ENCODE measurements at regions not wholly inside any gene's neighbourhood (a gene's known extent, or its start where the extent isn't known, plus 50 kb on each side); places are given as distances from the start of the nearest gene placed in this dataset.

DNA sequence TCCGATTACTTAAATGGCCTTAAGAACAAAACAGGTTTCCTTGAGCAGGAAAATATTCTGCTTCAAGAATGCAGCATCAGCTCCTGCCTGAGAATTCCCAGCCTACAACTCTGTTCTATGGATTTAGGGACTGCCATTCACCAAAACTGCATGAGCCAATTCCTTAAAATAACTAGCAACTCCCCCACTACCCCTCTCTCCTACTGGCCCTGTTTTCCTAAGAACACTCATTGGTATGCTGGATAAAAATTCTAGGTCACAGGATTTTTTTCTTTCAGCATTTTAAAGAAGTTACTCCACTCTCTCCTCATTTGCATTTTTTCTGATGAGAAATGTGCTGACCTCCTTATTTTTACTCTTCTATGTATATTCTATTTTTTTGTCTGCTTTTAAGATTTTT is 347.1 kb downstream of the IDS start:
- Histone ChIP-seq H3K4me3 (ENCODE audit: low read length in 2 of 2) (no peak overlapping the region), H3K9me3 (ENCODE audit: control insufficient read depth, low read length) (no peaks in the 10 kb centered on the region), H3K36me3 (ENCODE audit: control insufficient read depth in 1 of 2, insufficient read depth in 2 of 2, low read length in 1 of 2) (no peaks in the 10 kb centered on the region), H3K4me1 (ENCODE audit: control insufficient read depth in 1 of 2, insufficient read depth in 2 of 2, low read length in 2 of 2) (no peaks in the 10 kb centered on the region), H3K27me3 (ENCODE audit: control insufficient read depth in 1 of 2, insufficient read depth in 2 of 2, low read length in 1 of 2) (no peaks in the 10 kb centered on the region), H3K27ac (ENCODE audit: low read depth in 1 of 2, low read length in 2 of 2) (no peak overlapping the region)
- DNase-seq = no peak
- ATAC-seq (ENCODE audit: low FRiP score) = no peak
- intact Hi-C loops (cut with DNase I) = no loop called here
- WGBS, 2 donors = 34 to 47% methylated on average over 1 of the region's 1 CpG

DNA sequence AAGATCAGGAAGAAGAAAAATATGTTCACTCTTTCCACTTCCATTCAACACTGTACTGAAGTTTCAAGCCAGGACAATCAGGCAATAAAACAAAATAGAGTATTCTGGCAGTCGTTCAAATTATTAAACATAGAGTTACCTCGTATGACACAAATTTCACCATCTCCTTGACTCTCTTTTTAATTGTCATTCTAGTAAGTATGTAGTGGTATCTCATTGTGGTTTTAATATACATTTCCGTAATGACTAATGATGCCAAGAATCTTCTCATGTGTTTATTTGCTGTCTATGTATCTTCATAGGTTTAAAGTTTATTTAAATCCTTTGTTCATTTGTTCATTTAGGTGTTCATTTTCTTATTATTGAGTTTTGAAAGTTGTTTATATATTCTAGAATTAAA is 352.2 kb downstream of the IDS start:
- no peaks in the 10 kb centered on the region for H3K36me3 ChIP-seq (ENCODE audit: control insufficient read depth in 1 of 2, insufficient read depth in 2 of 2, low read length in 1 of 2)
- H3K27me3 ChIP-seq (ENCODE audit: control insufficient read depth in 1 of 2, insufficient read depth in 2 of 2, low read length in 1 of 2) = no peaks in the 10 kb centered on the region
- intact Hi-C loops (cut with DNase I) = no loop called here
- 52 to 59% methylated on average over 3 of the region's 3 CpGs for WGBS, 2 donors
- no peak overlapping the region for H3K27ac ChIP-seq (ENCODE audit: low read depth in 1 of 2, low read length in 2 of 2)
- no peak for ATAC-seq (ENCODE audit: low FRiP score)
- no peak for DNase-seq
- H3K4me3 ChIP-seq (ENCODE audit: low read length in 2 of 2) = no peak overlapping the region
- no peaks in the 10 kb centered on the region for H3K9me3 ChIP-seq (ENCODE audit: control insufficient read depth, low read length)
- H3K4me1 ChIP-seq (ENCODE audit: control insufficient read depth in 1 of 2, insufficient read depth in 2 of 2, low read length in 2 of 2) = no peaks in the 10 kb centered on the region

DNA sequence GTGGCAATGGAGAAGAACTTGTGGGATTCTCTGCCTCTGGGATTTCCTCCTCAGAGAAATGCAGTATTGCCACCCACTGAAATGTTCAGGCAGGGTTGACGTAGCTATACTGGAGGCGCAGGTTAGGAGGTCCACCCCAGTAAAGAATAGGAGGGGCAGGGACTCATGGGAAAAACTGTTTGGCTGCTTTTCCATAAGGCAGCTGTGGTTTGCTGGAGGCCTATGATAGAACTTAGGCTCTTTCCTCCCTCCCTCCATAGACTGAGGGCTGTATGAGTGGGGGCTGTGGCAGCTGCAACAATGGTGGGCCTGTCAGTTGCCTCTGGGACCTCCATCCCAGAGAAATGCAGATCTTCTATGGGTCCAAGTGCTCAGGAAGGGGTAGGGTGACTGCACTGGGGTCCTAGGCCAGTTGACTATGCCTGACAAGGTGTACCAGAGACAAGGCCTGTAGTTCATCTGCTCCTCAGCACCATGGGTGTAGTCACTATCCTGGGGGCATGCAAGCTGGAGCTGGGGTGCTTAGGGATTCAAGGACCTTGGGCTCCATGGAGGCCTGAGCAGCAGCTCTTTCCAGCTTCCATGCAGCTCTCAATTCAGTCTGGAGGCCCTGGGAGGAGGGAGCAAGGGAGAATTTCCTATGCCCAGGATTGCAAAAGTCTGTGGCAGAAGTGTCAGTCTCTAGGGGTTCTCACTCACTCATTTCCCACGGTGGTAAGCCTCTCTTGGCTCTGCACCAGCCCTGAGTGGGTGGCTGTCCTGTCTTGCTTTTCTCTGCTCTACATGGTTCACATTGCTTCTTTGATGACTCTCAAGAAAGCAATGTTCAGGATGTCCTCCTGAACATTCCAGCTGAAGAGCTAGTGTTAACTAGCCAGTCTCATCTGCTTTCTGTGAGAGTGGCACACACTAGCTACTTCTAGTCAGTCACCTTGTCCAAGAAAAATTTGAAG is 353.0 kb downstream of the IDS start:
- no peaks in the 10 kb centered on the region for H3K36me3 ChIP-seq (ENCODE audit: control insufficient read depth in 1 of 2, insufficient read depth in 2 of 2, low read length in 1 of 2)
- H3K4me1 ChIP-seq (ENCODE audit: control insufficient read depth in 1 of 2, insufficient read depth in 2 of 2, low read length in 2 of 2) = no peaks in the 10 kb centered on the region
- WGBS, 2 donors = 57 to 65% methylated on average over 3 of the region's 3 CpGs
- ATAC-seq (ENCODE audit: low FRiP score) (no peak), DNase-seq (no peak)
- intact Hi-C loops (cut with DNase I) = no loop called here
- H3K27me3 ChIP-seq (ENCODE audit: control insufficient read depth in 1 of 2, insufficient read depth in 2 of 2, low read length in 1 of 2) = no peaks in the 10 kb centered on the region
- no peaks in the 10 kb centered on the region for H3K9me3 ChIP-seq (ENCODE audit: control insufficient read depth, low read length)
- no peak overlapping the region for H3K27ac ChIP-seq (ENCODE audit: low read depth in 1 of 2, low read length in 2 of 2)
- H3K4me3 ChIP-seq (ENCODE audit: low read length in 2 of 2) = no peak overlapping the region

DNA sequence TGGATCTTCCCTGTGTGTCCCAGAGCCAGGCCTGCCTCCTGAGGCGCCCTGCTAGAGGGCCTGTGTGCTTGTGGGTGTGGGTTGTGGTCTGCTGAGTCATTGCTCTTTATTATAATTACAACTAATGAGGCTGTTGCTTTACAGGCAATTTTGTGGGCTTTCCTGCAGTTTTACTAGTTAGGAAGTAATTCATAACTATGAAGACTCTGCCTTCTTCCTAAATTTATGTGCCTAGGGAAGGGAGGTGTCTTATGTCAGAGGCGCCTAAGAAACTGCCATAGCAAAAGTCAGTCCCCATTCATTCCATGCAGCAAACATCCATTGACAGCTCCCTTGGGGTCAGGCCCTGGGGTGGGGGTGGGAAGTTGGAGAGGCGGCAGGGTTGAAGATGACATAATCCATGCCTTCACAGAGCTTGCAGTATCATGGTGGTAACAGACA is 359.2 kb downstream of the IDS start:
- no peaks in the 10 kb centered on the region for H3K4me1 ChIP-seq (ENCODE audit: control insufficient read depth in 1 of 2, insufficient read depth in 2 of 2, low read length in 2 of 2)
- no peaks in the 10 kb centered on the region for H3K36me3 ChIP-seq (ENCODE audit: control insufficient read depth in 1 of 2, insufficient read depth in 2 of 2, low read length in 1 of 2)
- no peak for DNase-seq
- H3K27me3 ChIP-seq (ENCODE audit: control insufficient read depth in 1 of 2, insufficient read depth in 2 of 2, low read length in 1 of 2) = no peaks in the 10 kb centered on the region
- no peak for ATAC-seq (ENCODE audit: low FRiP score)
- 47 to 76% methylated on average over 3 of the region's 3 CpGs for WGBS, 2 donors
- H3K27ac ChIP-seq (ENCODE audit: low read depth in 1 of 2, low read length in 2 of 2) = no peak overlapping the region
- no peaks in the 10 kb centered on the region for H3K9me3 ChIP-seq (ENCODE audit: control insufficient read depth, low read length)
- intact Hi-C loops (cut with DNase I) = no loop called here
- no peak overlapping the region for H3K4me3 ChIP-seq (ENCODE audit: low read length in 2 of 2)

DNA sequence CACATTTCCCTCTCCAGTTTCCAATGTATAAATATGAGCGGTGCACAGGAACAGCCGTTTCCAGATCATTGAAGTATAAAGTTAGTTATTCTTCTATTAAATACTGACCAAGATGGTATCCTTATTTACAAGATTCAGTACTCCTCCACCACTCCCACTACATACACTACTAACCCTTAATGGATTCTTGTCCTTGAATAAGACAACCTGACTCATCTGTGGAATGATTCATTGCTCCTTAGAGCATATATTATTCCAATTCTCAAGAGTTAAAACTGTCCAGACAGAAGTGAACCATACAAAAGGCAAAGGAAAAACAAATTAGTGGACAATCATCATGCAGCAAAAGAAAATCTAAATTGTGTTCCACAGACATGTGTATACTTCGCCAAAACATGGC is 373.3 kb downstream of the IDS start:
- no peak overlapping the region for H3K4me3 ChIP-seq (ENCODE audit: low read length in 2 of 2)
- no peaks in the 10 kb centered on the region for H3K4me1 ChIP-seq (ENCODE audit: control insufficient read depth in 1 of 2, insufficient read depth in 2 of 2, low read length in 2 of 2)
- ATAC-seq (ENCODE audit: low FRiP score) (no peak), DNase-seq (no peak)
- intact Hi-C loops (cut with DNase I) = no loop called here
- no peak overlapping the region for H3K27ac ChIP-seq (ENCODE audit: low read depth in 1 of 2, low read length in 2 of 2)
- no peaks in the 10 kb centered on the region for H3K27me3 ChIP-seq (ENCODE audit: control insufficient read depth in 1 of 2, insufficient read depth in 2 of 2, low read length in 1 of 2)
- WGBS, 2 donors = 66 to 73% methylated on average over 3 of the region's 3 CpGs
- H3K9me3 ChIP-seq (ENCODE audit: control insufficient read depth, low read length) = no peaks in the 10 kb centered on the region
- no peaks in the 10 kb centered on the region for H3K36me3 ChIP-seq (ENCODE audit: control insufficient read depth in 1 of 2, insufficient read depth in 2 of 2, low read length in 1 of 2)

DNA sequence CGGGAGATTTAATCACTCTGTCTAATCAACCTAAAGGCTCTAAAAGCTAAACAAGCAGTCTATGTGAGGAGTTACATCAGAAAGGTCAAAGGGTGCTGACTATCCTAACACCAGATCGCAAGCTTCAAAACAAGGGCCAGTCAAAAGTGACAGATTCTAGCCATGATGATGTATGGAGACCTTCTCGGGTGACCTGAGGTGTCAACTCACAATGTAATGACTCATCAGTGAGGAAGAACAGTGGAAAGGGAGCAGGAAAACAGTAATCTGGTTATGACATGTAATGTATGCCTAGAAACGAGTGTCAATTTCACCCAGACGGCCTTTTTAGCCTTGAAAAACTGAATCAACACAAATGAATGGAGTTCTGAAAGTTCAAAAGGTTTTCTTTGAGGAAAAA is 375.3 kb downstream of the IDS start:
- DNase-seq (no peak), ATAC-seq (ENCODE audit: low FRiP score) (no peak)
- Histone ChIP-seq H3K36me3 (ENCODE audit: control insufficient read depth in 1 of 2, insufficient read depth in 2 of 2, low read length in 1 of 2) (no peaks in the 10 kb centered on the region), H3K4me3 (ENCODE audit: low read length in 2 of 2) (no peak overlapping the region), H3K27ac (ENCODE audit: low read depth in 1 of 2, low read length in 2 of 2) (no peak overlapping the region), H3K27me3 (ENCODE audit: control insufficient read depth in 1 of 2, insufficient read depth in 2 of 2, low read length in 1 of 2) (no peaks in the 10 kb centered on the region), H3K4me1 (ENCODE audit: control insufficient read depth in 1 of 2, insufficient read depth in 2 of 2, low read length in 2 of 2) (no peaks in the 10 kb centered on the region), H3K9me3 (ENCODE audit: control insufficient read depth, low read length) (no peaks in the 10 kb centered on the region)
- intact Hi-C loops (cut with DNase I) = no loop called here
- 42 to 67% methylated on average over 5 of the region's 5 CpGs for WGBS, 2 donors

DNA sequence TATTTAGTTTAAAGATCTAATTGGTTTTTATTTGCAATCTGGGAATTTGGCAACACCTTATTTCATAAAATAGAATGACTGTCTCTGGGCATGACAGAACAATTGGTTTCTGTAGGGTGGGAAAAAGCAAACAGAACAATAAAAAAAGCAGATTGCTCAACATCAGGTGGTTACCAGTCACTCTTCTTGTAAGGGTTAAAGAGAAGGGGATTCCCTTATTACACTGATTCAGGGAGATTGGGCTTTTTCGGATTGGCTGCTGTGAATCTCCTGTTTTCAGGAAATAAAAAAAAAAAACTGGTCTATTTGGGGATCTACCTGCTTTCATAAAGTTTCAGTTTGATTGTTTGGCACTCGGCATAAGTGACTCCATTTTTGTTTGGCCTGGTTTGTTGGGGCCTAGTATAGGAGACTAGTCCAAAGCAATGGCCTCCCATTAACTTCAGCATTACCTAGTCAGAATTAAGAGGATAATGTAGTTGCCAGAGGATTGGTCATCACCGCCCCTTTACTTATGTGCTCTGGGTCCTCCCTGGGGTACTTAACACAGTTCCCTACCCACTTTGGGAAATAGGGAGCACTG is 380.5 kb downstream of the IDS start:
- Histone ChIP-seq H3K9me3 (ENCODE audit: control insufficient read depth, low read length) (no peaks in the 10 kb centered on the region), H3K4me3 (ENCODE audit: low read length in 2 of 2) (no peak overlapping the region), H3K27me3 (ENCODE audit: control insufficient read depth in 1 of 2, insufficient read depth in 2 of 2, low read length in 1 of 2) (no peaks in the 10 kb centered on the region), H3K27ac (ENCODE audit: low read depth in 1 of 2, low read length in 2 of 2) (no peak overlapping the region), H3K4me1 (ENCODE audit: control insufficient read depth in 1 of 2, insufficient read depth in 2 of 2, low read length in 2 of 2) (no peaks in the 10 kb centered on the region), H3K36me3 (ENCODE audit: control insufficient read depth in 1 of 2, insufficient read depth in 2 of 2, low read length in 1 of 2) (no peaks in the 10 kb centered on the region)
- no peak for ATAC-seq (ENCODE audit: low FRiP score)
- intact Hi-C loops (cut with DNase I) = no loop called here
- DNase-seq = no peak
- WGBS, 2 donors = 76 to 94% methylated on average over 3 of the region's 3 CpGs

DNA sequence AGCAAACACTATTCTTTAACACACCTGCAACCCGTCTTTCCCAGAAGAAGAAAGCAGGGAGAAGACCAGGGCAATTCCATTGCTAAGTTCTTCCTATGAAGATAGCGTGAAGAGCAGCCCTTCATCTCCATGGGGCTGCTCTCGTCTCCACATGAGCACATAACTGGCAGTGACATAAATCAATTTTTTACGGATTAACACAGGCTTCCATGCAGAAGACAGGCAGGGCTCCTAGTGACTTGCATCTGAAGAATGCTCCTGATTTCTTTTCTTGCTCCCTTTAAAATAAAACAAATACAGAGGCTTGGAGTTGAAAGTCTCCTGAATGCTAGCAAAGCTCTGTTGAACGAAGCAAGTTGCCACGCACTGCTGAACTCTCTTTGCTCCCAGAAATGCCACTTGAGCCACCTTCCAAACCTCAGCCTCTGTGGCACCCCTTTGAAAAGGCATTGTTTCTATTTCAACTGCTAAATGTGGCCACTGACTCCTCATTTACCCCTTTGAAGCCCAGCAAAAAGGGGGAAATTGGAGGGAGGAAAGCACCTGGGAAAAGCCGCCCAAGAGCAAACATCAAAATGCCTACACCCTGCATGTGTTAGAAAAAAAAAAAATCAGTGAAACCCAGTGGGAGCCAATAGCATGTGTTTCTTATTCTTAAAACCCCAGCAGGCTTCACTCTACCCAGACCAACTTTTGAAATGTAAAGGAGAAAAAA is 383.7 kb downstream of the IDS start:
- no peak overlapping the region for H3K27ac ChIP-seq (ENCODE audit: low read depth in 1 of 2, low read length in 2 of 2)
- H3K36me3 ChIP-seq (ENCODE audit: control insufficient read depth in 1 of 2, insufficient read depth in 2 of 2, low read length in 1 of 2) = no peaks in the 10 kb centered on the region
- H3K27me3 ChIP-seq (ENCODE audit: control insufficient read depth in 1 of 2, insufficient read depth in 2 of 2, low read length in 1 of 2) = no peaks in the 10 kb centered on the region
- intact Hi-C loops (cut with DNase I) = no loop called here
- H3K4me3 ChIP-seq (ENCODE audit: low read length in 2 of 2) = no peak overlapping the region
- WGBS, 2 donors = 53 to 60% methylated on average over 7 of the region's 7 CpGs
- no peaks in the 10 kb centered on the region for H3K9me3 ChIP-seq (ENCODE audit: control insufficient read depth, low read length)
- no peaks in the 10 kb centered on the region for H3K4me1 ChIP-seq (ENCODE audit: control insufficient read depth in 1 of 2, insufficient read depth in 2 of 2, low read length in 2 of 2)
- no peak for DNase-seq
- ATAC-seq (ENCODE audit: low FRiP score) = no peak
